ENCODE measurements at regions not wholly inside any gene's neighbourhood (a gene's known extent, or its start where the extent isn't known, plus 50 kb on each side); places are given as distances from the start of the nearest gene placed in this dataset.

DNA sequence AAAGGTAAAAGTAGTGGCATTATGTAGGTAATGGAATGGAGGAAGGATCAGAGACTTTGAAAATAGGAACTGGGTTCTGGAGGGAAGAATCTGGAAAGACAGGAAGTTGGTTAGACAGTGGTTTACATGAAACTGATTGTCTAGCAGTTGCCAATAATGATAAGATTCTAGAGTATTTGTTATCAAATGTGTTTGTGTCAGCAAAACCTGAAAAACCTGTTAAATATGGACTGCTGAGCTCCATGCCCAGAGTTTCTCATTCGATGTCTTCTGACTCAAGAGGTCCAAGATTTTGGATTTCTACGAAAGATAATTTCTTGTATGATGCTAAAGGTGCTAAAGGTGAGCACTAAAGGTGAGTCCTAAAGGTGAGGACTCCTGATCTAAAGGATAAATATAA lies 515.0 kb upstream of the TUSC1 start:
- in situ Hi-C loops (cut with MboI; ENCODE audit: low sequenced_read_pairs) = no loop called here

DNA sequence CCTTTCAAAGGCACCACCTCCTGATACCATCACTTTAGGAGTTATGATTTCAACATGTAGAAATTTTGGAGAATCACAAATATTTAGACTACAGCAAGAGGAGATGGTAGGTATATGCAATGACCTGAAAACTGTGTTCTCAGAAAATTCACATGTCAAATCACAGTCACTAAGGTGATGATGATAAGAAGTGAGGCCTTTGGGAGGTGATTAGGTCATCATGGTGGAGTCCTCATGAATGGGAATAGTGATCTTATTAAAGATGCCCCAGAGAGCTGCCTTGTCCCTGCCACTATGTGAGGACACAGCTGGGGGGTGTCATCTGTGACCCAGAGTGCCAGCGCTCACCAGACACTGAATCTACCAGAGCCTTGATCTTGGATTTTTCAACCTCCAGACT lies 513.5 kb upstream of the TUSC1 start:
- in situ Hi-C loops (cut with MboI; ENCODE audit: low sequenced_read_pairs) = no loop called here

DNA sequence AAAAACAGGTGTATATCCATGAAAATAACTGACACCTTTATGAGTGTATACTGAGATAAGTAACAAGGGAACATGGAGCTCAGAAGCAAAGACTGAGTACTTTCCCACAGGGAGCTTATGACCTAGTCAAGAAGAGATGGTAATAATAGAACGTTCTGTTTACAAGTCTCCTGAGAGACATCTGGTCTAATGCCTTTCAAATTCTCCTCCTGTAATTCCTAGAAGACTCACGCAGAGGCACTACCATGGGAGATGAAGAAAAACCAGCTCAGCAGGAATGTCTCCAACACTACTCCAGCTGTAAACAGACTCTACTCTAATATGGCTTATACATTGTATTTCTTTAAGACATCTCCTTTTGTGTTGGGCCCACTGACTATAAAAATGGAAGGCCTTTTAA lies 503.6 kb upstream of the TUSC1 start:
- in situ Hi-C loops (cut with MboI; ENCODE audit: low sequenced_read_pairs) = no loop called here

DNA sequence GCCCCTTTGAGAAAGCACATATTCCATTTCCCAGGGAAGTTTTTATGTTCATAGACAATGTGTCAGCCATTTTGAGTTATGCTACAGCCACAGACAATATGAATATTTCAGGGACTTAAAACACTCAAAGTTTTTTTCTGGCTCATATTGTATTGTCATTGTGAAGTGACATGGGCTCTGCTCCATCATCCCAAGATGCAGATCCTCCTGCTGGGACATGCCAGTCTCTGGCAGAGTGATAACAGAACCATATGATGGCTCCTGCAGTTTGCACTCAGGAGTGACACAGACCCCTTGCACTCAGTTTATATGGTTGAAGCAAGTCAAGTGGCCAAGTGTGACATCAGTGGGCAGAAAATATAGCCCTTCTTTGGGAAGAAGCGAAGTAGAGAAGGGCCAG lies 498.4 kb upstream of the TUSC1 start:
- in situ Hi-C loops (cut with MboI; ENCODE audit: low sequenced_read_pairs) = no loop called here

DNA sequence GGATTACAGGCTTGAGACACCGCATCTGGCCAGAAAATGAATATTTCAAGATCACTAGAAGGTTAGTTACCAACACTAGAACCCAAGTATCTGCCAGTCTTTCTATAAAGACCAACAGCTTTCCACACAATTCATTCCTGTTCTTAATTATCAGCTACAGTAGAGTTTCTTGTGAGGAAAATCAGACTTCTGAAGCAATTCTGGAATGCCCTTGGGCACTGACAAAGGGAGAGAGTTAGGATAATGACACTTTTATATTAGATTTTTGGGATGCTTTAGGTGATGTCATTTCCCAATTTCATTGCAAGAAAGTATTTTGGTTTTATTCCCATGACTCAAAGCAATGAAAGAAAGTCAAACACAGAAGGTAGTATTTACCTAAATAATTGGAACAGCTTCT lies 497.0 kb upstream of the TUSC1 start:
- in situ Hi-C loops (cut with MboI; ENCODE audit: low sequenced_read_pairs) = no loop called here

DNA sequence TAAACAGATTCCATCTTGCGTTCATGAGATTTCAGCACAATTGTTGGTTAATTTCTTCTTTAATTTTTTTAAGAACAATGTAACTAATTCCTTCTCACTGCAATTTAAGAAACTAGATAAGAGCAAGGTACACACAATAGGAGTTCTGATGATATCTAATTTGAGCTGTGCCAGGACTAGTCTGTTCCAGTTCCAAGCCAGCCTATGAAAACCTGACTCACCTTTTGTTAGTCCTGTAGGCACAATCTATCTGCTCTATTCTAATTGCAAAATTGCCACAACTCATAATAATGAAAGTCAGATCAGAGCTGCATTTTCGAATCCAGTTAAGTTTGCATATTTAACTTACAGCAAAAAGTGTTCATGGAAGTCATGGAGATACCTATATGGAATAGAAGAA lies 494.1 kb upstream of the TUSC1 start:
- in situ Hi-C loops (cut with MboI; ENCODE audit: low sequenced_read_pairs) = no loop called here

DNA sequence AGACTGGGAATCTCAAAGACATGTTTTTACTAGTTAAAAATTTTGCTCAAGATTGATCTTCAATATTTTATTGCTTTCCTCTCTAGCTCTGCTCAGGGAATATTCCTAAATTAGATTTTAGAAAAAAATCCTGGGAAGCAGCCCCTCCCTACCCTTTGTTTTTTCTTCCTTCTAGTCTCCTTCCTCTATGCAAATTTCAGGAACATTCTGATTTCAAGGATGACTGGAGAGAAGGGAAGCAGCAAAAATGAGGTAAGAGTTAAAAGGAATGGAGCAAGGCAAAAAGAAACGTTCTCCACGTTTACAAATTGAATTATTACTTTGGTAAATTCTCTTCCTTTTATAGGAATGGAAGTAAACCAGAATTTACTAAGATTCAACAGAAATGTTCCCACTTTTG lies 493.4 kb upstream of the TUSC1 start:
- in situ Hi-C loops (cut with MboI; ENCODE audit: low sequenced_read_pairs) = no loop called here

DNA sequence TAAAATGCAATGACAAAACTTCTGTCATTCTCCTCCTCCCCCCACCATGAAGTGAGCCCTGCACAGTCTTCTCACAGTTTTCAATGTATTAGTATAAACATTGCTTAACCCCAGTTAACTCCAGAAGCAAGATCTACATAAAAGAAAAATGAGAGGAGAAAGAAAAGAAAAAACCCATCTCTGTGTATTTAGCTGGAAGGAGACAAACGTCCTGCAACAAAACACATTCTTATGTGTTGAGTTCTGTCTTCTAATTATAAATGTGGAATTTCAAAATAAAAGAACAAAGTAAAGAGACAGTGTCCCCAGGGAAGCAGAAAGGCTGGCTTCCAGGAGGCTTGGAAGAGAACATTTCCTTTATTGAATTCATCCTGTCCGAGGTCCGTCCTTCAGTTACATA lies 491.9 kb upstream of the TUSC1 start:
- in situ Hi-C loops (cut with MboI; ENCODE audit: low sequenced_read_pairs) = no loop called here

DNA sequence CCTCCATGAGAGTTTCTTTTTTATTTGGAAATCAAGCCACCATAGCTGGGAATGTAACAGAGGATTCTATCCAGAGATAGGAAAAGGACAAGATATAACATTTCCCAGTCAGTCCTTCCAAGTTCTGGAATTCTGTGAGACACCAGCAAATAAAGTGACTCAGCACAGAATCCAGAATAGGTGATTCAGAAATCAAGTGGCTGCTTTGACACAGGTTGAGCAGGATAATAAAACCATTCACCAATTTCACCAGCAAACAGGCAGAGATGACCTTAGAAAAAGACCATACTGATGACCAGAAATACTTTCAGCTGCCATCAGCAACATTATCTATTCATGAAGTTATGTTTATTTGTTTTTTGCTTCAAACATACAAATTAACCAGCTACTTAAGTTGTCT lies 491.5 kb upstream of the TUSC1 start:
- in situ Hi-C loops (cut with MboI; ENCODE audit: low sequenced_read_pairs) = no loop called here

DNA sequence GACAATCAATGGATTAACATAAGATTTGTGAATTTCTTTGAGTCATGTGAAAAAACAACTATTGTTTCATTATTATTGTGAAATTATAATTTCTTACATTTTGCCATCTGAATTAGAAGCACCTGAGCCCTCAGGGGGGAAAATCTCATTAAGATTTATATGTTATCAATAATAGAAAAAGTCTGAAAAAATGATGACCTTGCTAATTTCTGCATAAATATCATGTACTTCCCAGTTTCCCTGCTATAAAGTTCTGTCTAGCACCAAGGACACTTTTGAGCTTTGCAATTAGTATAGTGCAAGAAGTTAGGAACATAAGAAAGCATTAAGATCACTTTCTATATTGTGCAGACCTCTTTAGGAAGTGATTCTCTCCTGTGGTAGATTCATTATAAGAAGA lies 488.3 kb upstream of the TUSC1 start:
- in situ Hi-C loops (cut with MboI; ENCODE audit: low sequenced_read_pairs) = no loop called here

DNA sequence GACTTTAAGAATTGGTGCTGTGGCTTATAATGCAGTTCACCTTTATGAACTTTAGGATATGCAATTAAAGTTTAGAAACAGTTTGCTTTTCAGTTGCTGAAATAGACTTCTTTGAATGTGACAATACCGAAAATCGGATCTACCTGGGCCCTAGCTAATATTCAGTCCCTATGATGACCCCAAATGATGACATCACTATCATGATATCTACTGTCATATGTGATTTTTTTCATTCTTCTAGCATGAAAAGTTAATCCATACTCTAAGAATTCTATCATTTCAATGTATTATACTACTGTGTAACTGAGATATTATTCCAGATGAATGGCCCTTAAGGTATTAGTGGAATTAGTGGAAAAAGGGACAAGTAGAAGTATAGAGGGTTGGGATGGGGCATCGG lies 487.2 kb upstream of the TUSC1 start:
- in situ Hi-C loops (cut with MboI; ENCODE audit: low sequenced_read_pairs) = no loop called here

DNA sequence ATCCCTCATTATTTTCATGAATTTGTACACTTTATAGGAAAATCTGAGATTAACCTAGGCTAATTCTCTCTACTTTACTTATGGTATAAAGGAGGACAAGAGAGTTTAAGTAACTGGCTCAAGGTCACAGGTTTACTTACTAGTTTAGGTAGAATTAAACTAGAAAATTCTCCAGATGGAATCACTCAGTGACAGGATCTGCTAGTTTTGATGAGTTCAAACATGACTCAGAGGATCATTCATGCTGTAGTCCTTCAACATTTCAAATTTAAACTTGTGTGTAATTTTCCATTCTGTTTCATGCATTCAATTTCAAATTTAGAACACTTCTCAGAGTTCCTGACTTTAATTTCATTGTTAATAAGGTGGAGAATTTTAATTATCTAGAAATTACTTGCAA lies 485.7 kb upstream of the TUSC1 start:
- in situ Hi-C loops (cut with MboI; ENCODE audit: low sequenced_read_pairs) = no loop called here

DNA sequence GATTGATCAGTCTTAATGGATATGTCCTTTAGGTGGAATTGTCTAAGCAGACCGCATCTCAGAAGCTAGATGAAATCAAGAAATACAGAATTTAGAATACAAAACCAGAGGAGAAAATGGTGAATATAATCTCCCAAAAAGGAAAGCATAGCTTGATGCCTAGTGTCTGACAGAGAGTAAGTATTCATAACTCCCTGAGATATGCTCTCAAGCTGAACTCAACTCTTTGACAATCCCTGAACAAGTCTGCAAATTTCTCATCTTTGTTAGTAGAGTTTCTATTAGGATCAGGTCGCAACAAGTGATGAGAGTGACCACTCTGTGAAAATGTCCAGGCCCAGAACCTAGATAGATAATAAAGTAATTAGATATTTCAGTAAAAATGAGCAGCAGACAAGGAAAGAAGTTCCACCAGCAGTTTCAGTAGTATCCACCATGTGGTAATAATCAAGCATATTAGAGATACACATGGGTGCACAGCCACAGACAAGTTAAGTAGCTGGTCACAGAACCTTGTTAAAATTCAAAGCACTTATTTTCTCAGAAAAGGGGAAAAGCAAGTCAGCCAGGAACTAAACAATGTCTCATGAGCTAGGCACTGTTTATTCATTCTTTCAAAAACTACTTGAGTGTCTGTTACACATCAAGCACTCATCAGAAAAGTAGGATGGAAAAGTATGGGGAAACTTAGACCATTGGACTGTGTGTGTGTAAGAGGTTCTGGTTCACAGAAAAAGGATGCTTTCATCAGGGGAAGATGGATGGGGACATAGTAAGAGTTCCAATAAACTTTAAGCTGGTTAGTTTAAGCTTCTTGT lies 481.5 kb upstream of the TUSC1 start:
- in situ Hi-C loops (cut with MboI; ENCODE audit: low sequenced_read_pairs) = no loop called here

DNA sequence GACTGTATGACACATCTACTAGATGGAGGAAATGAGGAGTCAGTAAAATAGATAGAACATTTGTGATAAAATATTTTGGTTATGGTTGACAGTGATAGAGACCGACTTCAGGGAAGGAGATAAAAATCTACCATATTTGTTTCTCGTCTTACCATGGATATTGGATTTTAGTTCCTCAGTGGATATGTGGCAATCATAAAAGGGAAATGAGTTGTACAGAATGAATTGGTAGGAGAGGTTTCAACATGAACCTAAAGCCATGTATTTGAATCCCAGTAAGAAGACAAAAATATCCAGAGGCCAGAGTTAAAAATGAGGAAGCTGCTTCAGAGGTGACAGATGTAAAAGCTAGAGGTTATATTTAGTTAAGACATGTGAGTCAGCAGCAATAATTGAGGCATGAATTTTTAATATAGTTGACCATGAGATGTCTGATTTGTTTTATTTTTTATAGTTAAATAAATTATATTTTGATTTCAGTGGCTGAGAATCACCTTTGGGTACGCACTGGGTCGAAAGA lies 480.4 kb upstream of the TUSC1 start:
- in situ Hi-C loops (cut with MboI; ENCODE audit: low sequenced_read_pairs) = no loop called here

DNA sequence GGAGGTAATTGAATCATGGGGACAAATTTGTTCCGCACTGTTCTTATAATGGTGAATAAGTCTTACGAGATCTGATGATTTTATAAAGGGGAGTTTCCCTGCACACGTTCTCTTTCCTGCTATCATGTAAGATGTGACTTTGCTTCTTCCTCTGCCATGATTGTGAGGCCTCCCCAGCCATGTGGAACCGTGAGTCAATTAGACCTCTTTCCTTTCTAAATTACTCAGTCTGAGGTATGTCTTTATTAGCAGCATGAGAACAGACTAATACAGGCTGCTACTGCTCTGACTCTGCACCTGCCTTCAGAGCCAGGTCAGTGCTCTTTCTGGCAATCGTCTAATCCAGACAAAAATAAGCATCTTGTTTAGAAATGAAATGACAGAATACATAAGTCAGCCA lies 479.2 kb upstream of the TUSC1 start:
- in situ Hi-C loops (cut with MboI; ENCODE audit: low sequenced_read_pairs) = no loop called here

DNA sequence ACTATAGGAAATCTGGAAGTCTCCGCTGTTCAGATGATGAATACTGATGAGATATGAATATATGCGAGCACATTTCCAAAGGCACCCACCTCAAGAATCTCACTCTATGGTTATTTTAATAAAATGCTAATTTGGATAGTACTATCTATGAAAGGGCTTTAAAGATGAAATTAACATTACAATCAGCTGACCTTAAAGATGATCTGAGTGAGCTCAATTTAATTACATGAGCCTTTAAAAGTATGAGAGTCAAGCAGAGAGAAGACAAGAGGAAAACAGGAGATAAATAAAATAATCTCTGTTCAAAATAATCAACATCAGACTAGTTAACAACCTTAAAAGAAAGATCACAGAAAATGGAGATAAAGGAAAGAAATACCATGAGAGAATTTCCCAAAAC lies 474.1 kb upstream of the TUSC1 start:
- in situ Hi-C loops (cut with MboI; ENCODE audit: low sequenced_read_pairs) = no loop called here

DNA sequence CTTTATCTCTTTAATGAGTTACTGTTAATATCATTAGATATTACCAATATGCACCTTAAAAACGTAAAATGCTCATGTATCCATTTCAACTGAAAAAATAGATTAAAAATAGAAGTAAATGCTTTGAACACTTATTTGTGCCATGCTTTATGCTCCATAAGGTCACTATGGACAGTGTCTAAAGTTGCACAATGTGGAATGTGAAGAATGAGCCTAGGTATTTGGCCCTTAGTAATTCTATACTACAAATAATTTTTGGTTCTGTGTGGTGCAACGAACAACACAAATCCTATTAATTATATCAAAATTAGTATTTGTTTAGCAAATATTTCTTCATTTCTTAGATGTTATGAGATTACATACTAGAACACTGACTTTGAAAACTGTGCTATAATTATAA lies 469.9 kb upstream of the TUSC1 start:
- in situ Hi-C loops (cut with MboI; ENCODE audit: low sequenced_read_pairs) = no loop called here

DNA sequence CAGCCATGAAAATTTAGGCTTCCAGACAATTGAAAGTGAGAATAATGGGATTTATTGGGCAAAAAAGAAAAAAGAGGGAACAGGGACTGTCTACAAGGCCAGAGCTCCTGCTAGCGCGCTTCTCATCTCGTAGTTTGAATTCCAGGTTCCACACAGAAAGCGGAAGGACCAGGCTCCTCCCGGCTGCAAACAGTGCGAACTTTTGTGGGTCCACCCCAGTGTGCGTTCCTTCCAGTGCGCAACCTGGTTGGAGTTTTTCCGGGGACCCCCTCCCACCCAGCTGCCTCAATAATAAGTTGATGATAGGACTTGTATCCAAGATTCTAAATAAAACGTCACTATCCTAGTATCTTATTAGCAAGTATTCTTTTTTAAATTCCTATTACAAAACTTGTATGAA lies 467.7 kb upstream of the TUSC1 start:
- in situ Hi-C loops (cut with MboI; ENCODE audit: low sequenced_read_pairs) = no loop called here

DNA sequence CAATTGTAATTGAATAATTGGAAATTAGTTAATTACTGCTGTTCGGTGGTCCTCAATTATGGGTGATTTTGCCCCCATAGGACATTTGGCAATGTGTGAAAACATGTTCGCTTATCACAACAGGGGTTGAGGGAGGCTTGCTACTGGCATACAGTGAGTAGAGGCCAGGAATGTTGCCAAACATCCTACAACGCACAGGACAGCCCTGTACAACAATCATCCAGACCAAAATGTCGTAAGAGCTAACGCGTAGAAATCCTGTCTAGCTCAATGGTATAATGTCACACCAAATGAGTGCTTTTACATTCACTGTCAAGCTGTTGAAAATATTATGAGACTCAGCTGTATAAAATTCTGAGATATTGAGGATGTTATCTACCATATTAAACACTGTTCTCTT lies 464.4 kb upstream of the TUSC1 start:
- in situ Hi-C loops (cut with MboI; ENCODE audit: low sequenced_read_pairs) = no loop called here

DNA sequence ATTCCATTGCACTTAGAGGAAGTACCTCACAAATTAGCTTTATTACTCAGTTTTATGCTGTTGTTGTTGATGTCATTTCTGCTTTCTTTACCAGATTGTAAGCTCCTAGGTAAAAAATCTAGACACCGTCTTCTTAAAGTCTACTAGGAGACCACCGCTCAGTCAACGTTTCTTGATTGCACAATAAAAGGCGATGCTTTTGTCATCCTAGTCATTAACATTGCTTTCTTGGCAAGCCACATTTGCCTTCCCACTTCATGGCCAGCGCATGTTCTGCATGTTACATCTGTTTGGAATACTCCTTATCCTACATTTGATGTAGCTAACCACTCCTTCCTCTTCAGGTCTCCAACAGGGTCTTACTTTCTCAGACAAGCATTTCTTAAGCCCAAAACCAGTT lies 464.0 kb upstream of the TUSC1 start:
- in situ Hi-C loops (cut with MboI; ENCODE audit: low sequenced_read_pairs) = no loop called here

DNA sequence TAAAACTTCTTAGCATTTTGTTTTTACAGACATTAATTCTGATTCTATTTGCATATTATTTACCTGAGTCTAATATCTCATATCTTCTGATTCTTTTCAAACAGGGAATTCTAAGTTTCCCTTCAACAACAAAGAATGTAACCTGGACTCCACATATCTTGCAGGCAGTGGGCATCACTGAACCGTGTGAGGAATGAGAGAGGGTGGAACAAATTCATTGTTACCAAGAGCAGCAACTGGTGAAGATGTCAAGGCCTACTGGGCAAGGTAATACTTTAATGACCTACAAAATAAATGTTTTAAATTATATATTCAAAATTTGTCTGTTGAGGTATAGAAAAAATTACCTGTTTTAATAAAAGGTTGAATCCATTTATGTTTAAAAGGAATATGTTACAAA lies 455.3 kb upstream of the TUSC1 start:
- in situ Hi-C loops (cut with MboI; ENCODE audit: low sequenced_read_pairs) = no loop called here

DNA sequence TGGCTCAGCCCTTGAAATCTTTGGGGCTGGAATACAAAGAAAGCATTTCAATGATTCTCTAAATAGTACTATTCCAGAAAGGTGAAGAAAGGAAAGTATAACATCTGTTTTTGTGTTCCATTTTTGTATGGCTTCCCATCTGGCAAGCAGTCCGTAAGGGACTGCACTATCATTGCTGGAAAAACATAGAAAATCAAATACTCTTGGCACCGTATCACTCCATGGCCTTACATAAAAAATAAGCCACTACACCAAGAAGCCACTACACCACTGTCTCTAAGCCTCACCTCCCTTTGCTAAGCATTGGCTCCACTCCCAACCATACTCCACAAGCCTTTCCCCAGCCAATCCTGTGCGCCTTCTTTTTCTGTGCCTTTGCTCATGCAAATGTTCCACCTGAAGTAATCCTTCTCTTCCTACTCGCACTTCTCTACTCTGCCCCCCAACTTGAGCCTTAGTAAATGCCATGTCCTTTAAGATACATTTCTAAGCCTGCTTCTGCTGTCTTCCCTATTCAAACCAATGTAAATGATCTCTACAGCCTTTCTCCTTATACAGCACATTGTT lies 454.6 kb upstream of the TUSC1 start:
- in situ Hi-C loops (cut with MboI; ENCODE audit: low sequenced_read_pairs) = no loop called here

DNA sequence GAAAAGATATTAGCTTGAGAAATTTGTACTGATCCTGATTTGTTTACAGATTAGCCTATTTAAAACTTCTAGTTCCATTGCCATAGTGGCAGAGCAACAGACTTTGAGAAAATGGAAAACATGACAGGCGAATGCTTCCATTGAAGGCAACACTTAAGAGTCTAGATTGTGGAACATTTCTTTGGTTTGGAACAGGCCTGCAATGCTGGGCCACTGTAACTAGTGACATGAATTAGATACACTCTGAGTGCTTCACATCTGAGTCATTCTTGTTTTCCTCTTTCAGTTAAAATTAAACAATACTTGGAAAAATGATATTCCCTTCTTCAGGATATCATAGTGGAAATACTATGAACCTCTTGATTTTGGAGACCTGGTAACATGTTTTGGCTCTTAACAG lies 453.6 kb upstream of the TUSC1 start:
- in situ Hi-C loops (cut with MboI; ENCODE audit: low sequenced_read_pairs) = no loop called here

All from HL-60/S4 treated with retinoic acid at 250 ng/mL for 4 days and 3 days (cell line).